Prostate gland (tissue), 2 donors: ENCODE measurements at regions not wholly inside any gene's neighbourhood (a gene's known extent, or its start where the extent isn't known, plus 50 kb on each side); places are given as distances from the start of the nearest gene placed in this dataset.

ENCODE experiments used
- DNase-seq: peaks from one replicate; pipeline ENCODE4 v3.0.0-alpha.2; 2019; ENCODE audit warnings: low spot score
- H3K27ac ChIP-seq, 2 donors: fragments of 200-600 bp; sonication (generic); 2 replicates each; pipeline ENCODE4 v1.5.1; 2017 to 2019
- H3K27me3 ChIP-seq: fragments of 200-600 bp; sonication (generic); replicated peaks from 2 replicates; pipeline ENCODE4 v1.5.1; 2019; ENCODE audit not compliant: insufficient read depth
- H3K36me3 ChIP-seq, 2 donors: fragments of 200-600 bp; sonication (generic); 1 replicate in 1 of 2; 2 replicates in 1 of 2; pipeline versions ENCODE4 v1.5.1 to v1.8.1; 2017 to 2019
- H3K4me1 ChIP-seq: fragments of 200-600 bp; sonication (generic); replicated peaks from 2 replicates; pipeline ENCODE4 v1.5.1; 2019
- H3K4me3 ChIP-seq, 2 donors: fragments of 200-600 bp; sonication (generic); 2 replicates each; pipeline ENCODE4 v1.5.1; 2017 to 2019
- H3K9me3 ChIP-seq: fragments of 200-600 bp; sonication (generic); 2 replicates; pipeline ENCODE4 v1.5.1; 2017
- CTCF ChIP-seq, 4 experiments: fragments of 200-600 bp in 2 of 4; fragments of 450-650 bp in 2 of 4; sonication (generic) in 2 of 4; IDR thresholded peaks; 1 replicate in 3 of 4; 2 replicates in 1 of 4; pipeline ENCODE4 v1.5.1; 2016 to 2019; ENCODE audit warnings: antibody characterized with exemption in 4 of 4, mild to moderate bottlenecking in 2 of 4, moderate library complexity in 2 of 4
- POLR2A ChIP-seq: fragments of 450-650 bp; IDR thresholded peaks from one replicate; pipeline ENCODE4 v1.6.1; 2016; ENCODE audit warnings: antibody characterized with exemption, mild to moderate bottlenecking
- POLR2AphosphoS5 ChIP-seq: sonication (generic); formaldehyde crosslinking; IDR thresholded peaks from one replicate; pipeline ENCODE4 v1.6.1; 2017; ENCODE audit warnings: antibody characterized with exemption
- WGBS: methylation state at CpG from one replicate; pipeline ENCODE4 v1.1.5; 2018; 5-methylcytosine and 5-hydroxymethylcytosine counted together
- intact Hi-C: fragments of 100-400 bp; cut with DNase I; formaldehyde crosslinking; loops from one replicate; pipeline ENCODE4 v1.14.2; 2022

GRCh38 chr5:96563816-96564215 lies 98.4 kb upstream of the CAST start:
- 75% methylated on average over 3 of the region's 3 CpGs for WGBS
- DNase-seq = no peak

GRCh38 chr5:96565582-96566265 lies 96.5 kb upstream of the CAST start:
- Histone ChIP-seq H3K9me3 (no peaks in the 10 kb centered on the region), H3K4me3 (no peak overlapping the region), H3K27me3 (no peaks in the 10 kb centered on the region), H3K4me1 (no peaks in the 10 kb centered on the region), H3K27ac (no peak overlapping the region), H3K36me3 (no peaks in the 10 kb centered on the region)
- 70% methylated on average over 8 of the region's 8 CpGs for WGBS
- intact Hi-C loops = no loop called here
- no peak for TF ChIP-seq POLR2A
- TF ChIP-seq CTCF (IDR thresholded peaks at IDR 0.05) = no peak
- TF ChIP-seq POLR2AphosphoS5 = no peak
- no peak for DNase-seq

More at GRCh38 chr5:96563816-96564215, 98.4 kb upstream of the CAST start:
- Histone ChIP-seq H3K9me3 (no peaks in the 10 kb centered on the region), H3K27ac (no peak overlapping the region), H3K27me3 (no peaks in the 10 kb centered on the region), H3K36me3 (no peaks in the 10 kb centered on the region), H3K4me3 (no peak overlapping the region), H3K4me1 (no peaks in the 10 kb centered on the region)
- intact Hi-C loops = no loop called here
- no peak for TF ChIP-seq POLR2AphosphoS5
- no peak for TF ChIP-seq POLR2A
- TF ChIP-seq CTCF (IDR thresholded peaks at IDR 0.05) = no peak

- Histone ChIP-seq H3K4me3 (no peak overlapping the region), H3K36me3 (no peaks in the 10 kb centered on the region), H3K27me3 (no peaks in the 10 kb centered on the region), H3K4me1 (no peaks in the 10 kb centered on the region), H3K9me3 (no peaks in the 10 kb centered on the region), H3K27ac (no peak overlapping the region)
- DNase-seq = no peak
- no peak for TF ChIP-seq POLR2A
- TF ChIP-seq CTCF (IDR thresholded peaks at IDR 0.05) = no peak
- TF ChIP-seq POLR2AphosphoS5 = no peak
- intact Hi-C loops = no loop called here
- 41% methylated on average over 8 of the region's 8 CpGs for WGBS
Observed at GRCh38 chr5:96566833-96567587, 95.2 kb upstream of the CAST start.

GRCh38 chr5:96569332-96569731 lies 92.8 kb upstream of the CAST start:
- 93% methylated on average over 4 of the region's 4 CpGs for WGBS
- Histone ChIP-seq H3K4me1 (no peaks in the 10 kb centered on the region), H3K9me3 (no peaks in the 10 kb centered on the region), H3K27me3 (no peaks in the 10 kb centered on the region), H3K4me3 (no peak overlapping the region), H3K27ac (no peak overlapping the region), H3K36me3 (no peaks in the 10 kb centered on the region)
- DNase-seq = no peak
- TF ChIP-seq POLR2A (no peak), CTCF (IDR thresholded peaks at IDR 0.05) (no peak), POLR2AphosphoS5 (no peak)
- intact Hi-C loops = no loop called here

GRCh38 chr5:96569770-96570169 lies 92.4 kb upstream of the CAST start:
- H3K27me3 ChIP-seq = no peaks in the 10 kb centered on the region
- H3K36me3 ChIP-seq = no peaks in the 10 kb centered on the region
- no peaks in the 10 kb centered on the region for H3K9me3 ChIP-seq
- DNase-seq = no peak
- H3K4me3 ChIP-seq = no peak overlapping the region
- H3K27ac ChIP-seq = no peak overlapping the region
- 47% methylated on average over 4 of the region's 4 CpGs for WGBS
- intact Hi-C loops = no loop called here
- no peaks in the 10 kb centered on the region for H3K4me1 ChIP-seq
- TF ChIP-seq POLR2AphosphoS5 (no peak), CTCF (IDR thresholded peaks at IDR 0.05) (no peak), POLR2A (no peak)
